Esophagus muscularis mucosa (tissue), 4 donors: ENCODE measurements at regions not wholly inside any gene's neighbourhood (a gene's known extent, or its start where the extent isn't known, plus 50 kb on each side); places are given as distances from the start of the nearest gene placed in this dataset.
"Not testable (repeated sequence)": the region's sequence is repeated elsewhere in the genome, so short reads cannot be mapped to it uniquely, and the experiment has no call there.

Experiments used
- DNase-seq: peaks from one replicate; pipeline ENCODE4 v3.0.0-alpha.2; 2017; ENCODE audit errors: extremely low spot score
- H3K27ac ChIP-seq, 4 donors: fragments of 200-600 bp; sonication (generic); replicated peaks in 1 of 4; 1 replicate in 3 of 4; 2 replicates in 1 of 4; pipeline ENCODE4 v1.5.1; 2016 to 2019; ENCODE audit warnings: mild to moderate bottlenecking in 1 of 4
- H3K27me3 ChIP-seq, 4 donors: fragments of 200-600 bp; sonication (generic); one replicate each; pipeline versions ENCODE4 v1.5.1 to v1.6.0; 2016 to 2019
- H3K36me3 ChIP-seq, 4 donors: fragments of 200-600 bp; sonication (generic); one replicate each; pipeline ENCODE4 v1.5.1; 2016 to 2019
- H3K4me1 ChIP-seq, 4 donors: fragments of 200-600 bp; sonication (generic); one replicate each; pipeline ENCODE4 v1.5.1; 2016 to 2019
- H3K4me3 ChIP-seq, 4 donors: fragments of 200-600 bp; sonication (generic); 1 replicate in 2 of 4; 2 replicates in 2 of 4; pipeline ENCODE4 v1.5.1; 2016 to 2019; ENCODE audit warnings: mild to moderate bottlenecking in 4 of 4, moderate library complexity in 1 of 4
- H3K9me3 ChIP-seq, 4 donors: fragments of 200-600 bp; sonication (generic); 1 replicate in 3 of 4; 2 replicates in 1 of 4; pipeline ENCODE4 v1.5.1; 2016 to 2019
- whole genome bisulfite sequencing: methylation state at CpG from one replicate; pipeline ENCODE4 v1.1.5; 2018; 5-methylcytosine and 5-hydroxymethylcytosine counted together
- intact Hi-C: fragments of 100-400 bp; cut with DNase I; formaldehyde crosslinking; loops from one replicate; pipeline ENCODE4 v1.15.1; 2023

- H3K9me3 ChIP-seq, H3K27ac ChIP-seq, DNase-seq, H3K4me3 ChIP-seq, intact Hi-C loops, H3K27me3 ChIP-seq, H3K4me1 ChIP-seq, H3K36me3 ChIP-seq: not testable (repeated sequence)
- no CpG with 5 or more reads among the region's 2 CpGs for WGBS
These were observed 53.0 kb upstream of the C1QTNF3 start for GRCh38 chr5:34096033-34096432.

- DNase-seq, H3K9me3 ChIP-seq, H3K36me3 ChIP-seq, H3K27me3 ChIP-seq, H3K27ac ChIP-seq, H3K4me3 ChIP-seq, intact Hi-C loops, H3K4me1 ChIP-seq: not testable (repeated sequence)
- WGBS = 100% methylated on average over 3 of the region's 3 CpGs
These were observed 56.9 kb upstream of the C1QTNF3 start for GRCh38 chr5:34099891-34100290.

GRCh38 chr5:34101567-34101966, 58.6 kb upstream of the C1QTNF3 start:
- H3K27me3 ChIP-seq, H3K4me1 ChIP-seq, intact Hi-C loops, H3K27ac ChIP-seq, H3K36me3 ChIP-seq, H3K9me3 ChIP-seq, H3K4me3 ChIP-seq, DNase-seq: not testable (repeated sequence)

- DNase-seq, H3K36me3 ChIP-seq, H3K27me3 ChIP-seq, H3K4me1 ChIP-seq, intact Hi-C loops, H3K9me3 ChIP-seq, H3K27ac ChIP-seq, H3K4me3 ChIP-seq: not testable (repeated sequence)
- WGBS = 80% methylated on average over 1 of the region's 2 CpGs
These were observed 65.9 kb upstream of the C1QTNF3 start for GRCh38 chr5:34108897-34109296.

- H3K4me3 ChIP-seq, H3K4me1 ChIP-seq, DNase-seq, H3K9me3 ChIP-seq, H3K27ac ChIP-seq, intact Hi-C loops, H3K27me3 ChIP-seq, H3K36me3 ChIP-seq: not testable (repeated sequence)
- WGBS = 97% methylated on average over 3 of the region's 3 CpGs
These were observed 81.3 kb upstream of the C1QTNF3 start for GRCh38 chr5:34124280-34124679.

- H3K36me3 ChIP-seq, H3K9me3 ChIP-seq, H3K4me1 ChIP-seq, H3K27me3 ChIP-seq, intact Hi-C loops, H3K4me3 ChIP-seq, DNase-seq, H3K27ac ChIP-seq: not testable (repeated sequence)
- WGBS = 94% methylated on average over 3 of the region's 3 CpGs
These were observed 82.3 kb upstream of the C1QTNF3 start for GRCh38 chr5:34125354-34125753.

GRCh38 chr5:34126741-34127140, 83.7 kb upstream of the C1QTNF3 start:
- DNase-seq, H3K9me3 ChIP-seq, H3K4me3 ChIP-seq, H3K27ac ChIP-seq, intact Hi-C loops, H3K36me3 ChIP-seq, H3K27me3 ChIP-seq, H3K4me1 ChIP-seq: not testable (repeated sequence)
- WGBS = 91% methylated on average over 3 of the region's 3 CpGs

GRCh38 chr5:34127818-34128217, 84.8 kb upstream of the C1QTNF3 start:
- H3K27me3 ChIP-seq, DNase-seq, H3K4me3 ChIP-seq, H3K4me1 ChIP-seq, intact Hi-C loops, H3K9me3 ChIP-seq, H3K36me3 ChIP-seq, H3K27ac ChIP-seq: not testable (repeated sequence)
- WGBS = 100% methylated on average over 3 of the region's 3 CpGs

GRCh38 chr5:34128890-34129289, 85.9 kb upstream of the C1QTNF3 start:
- H3K9me3 ChIP-seq, H3K4me3 ChIP-seq, H3K27me3 ChIP-seq, H3K27ac ChIP-seq, DNase-seq, H3K4me1 ChIP-seq, H3K36me3 ChIP-seq, intact Hi-C loops: not testable (repeated sequence)

GRCh38 chr5:34154988-34155387, 112.0 kb upstream of the C1QTNF3 start:
- H3K4me3 ChIP-seq, H3K9me3 ChIP-seq, H3K4me1 ChIP-seq, DNase-seq, H3K27me3 ChIP-seq, H3K36me3 ChIP-seq, H3K27ac ChIP-seq, intact Hi-C loops: not testable (repeated sequence)
- WGBS = 82% methylated on average over 3 of the region's 4 CpGs

GRCh38 chr5:34156703-34157414, 113.8 kb upstream of the C1QTNF3 start:
- H3K4me3 ChIP-seq, H3K36me3 ChIP-seq, H3K27me3 ChIP-seq, DNase-seq, intact Hi-C loops, H3K27ac ChIP-seq, H3K9me3 ChIP-seq, H3K4me1 ChIP-seq: not testable (repeated sequence)
- 95% methylated on average over 4 of the region's 4 CpGs for WGBS

GRCh38 chr5:34160904-34161303, 117.9 kb upstream of the C1QTNF3 start:
- H3K4me3 ChIP-seq, H3K9me3 ChIP-seq, H3K36me3 ChIP-seq, H3K4me1 ChIP-seq, H3K27ac ChIP-seq, DNase-seq, H3K27me3 ChIP-seq, intact Hi-C loops: not testable (repeated sequence)
- 91% methylated on average over 4 of the region's 4 CpGs for WGBS

- H3K27me3 ChIP-seq, H3K9me3 ChIP-seq, H3K4me1 ChIP-seq, DNase-seq, H3K4me3 ChIP-seq, H3K27ac ChIP-seq, intact Hi-C loops: not testable (repeated sequence)
- peaks cover 0 to 20% (median 5%) of the 10 kb centered on the region in 4 donors for H3K36me3 ChIP-seq
These were observed 128.4 kb upstream of the C1QTNF3 start for GRCh38 chr5:34171398-34171797.
